ENCODE measurements at regions not wholly inside any gene's neighbourhood (a gene's known extent, or its start where the extent isn't known, plus 50 kb on each side); places are given as distances from the start of the nearest gene placed in this dataset.

DNA sequence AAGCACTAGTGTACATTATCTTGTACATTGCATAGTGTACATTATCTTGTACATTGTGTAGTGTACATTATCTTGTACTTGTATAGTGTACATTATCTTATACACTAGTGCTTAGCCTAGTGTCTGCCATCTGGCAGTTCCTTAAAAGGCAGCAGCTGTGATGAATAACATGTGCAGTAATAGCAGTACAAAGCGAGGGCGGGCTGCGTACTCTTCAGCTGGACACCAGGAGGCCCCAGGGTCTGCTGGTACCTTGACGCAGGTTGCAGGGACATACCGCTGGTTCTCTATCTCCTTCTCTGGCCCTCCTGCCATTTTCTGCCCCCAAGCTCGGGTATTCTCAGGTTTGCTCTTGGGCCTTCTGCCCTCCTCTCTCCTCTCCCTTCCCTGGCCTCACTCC, 149.6 kb downstream of the SEC16B start:
- intact Hi-C loops (cut with DNase I, micrococcal nuclease): no loop called here
- H3K4me1 ChIP-seq (ENCODE audit: low read depth): no peaks in the 10 kb centered on the region
- no peaks in the 10 kb centered on the region for H3K9me3 ChIP-seq
- ATAC-seq (no peak), DNase-seq (no peak)
- H3K36me3 ChIP-seq (ENCODE audit: low read depth): no peaks in the 10 kb centered on the region
- TF ChIP-seq, protein P1, sequence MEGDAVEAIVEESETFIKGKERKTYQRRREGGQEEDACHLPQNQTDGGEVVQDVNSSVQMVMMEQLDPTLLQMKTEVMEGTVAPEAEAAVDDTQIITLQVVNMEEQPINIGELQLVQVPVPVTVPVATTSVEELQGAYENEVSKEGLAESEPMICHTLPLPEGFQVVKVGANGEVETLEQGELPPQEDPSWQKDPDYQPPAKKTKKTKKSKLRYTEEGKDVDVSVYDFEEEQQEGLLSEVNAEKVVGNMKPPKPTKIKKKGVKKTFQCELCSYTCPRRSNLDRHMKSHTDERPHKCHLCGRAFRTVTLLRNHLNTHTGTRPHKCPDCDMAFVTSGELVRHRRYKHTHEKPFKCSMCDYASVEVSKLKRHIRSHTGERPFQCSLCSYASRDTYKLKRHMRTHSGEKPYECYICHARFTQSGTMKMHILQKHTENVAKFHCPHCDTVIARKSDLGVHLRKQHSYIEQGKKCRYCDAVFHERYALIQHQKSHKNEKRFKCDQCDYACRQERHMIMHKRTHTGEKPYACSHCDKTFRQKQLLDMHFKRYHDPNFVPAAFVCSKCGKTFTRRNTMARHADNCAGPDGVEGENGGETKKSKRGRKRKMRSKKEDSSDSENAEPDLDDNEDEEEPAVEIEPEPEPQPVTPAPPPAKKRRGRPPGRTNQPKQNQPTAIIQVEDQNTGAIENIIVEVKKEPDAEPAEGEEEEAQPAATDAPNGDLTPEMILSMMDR (IDR thresholded peaks at IDR 0.05): no peak
- no peak overlapping the region for H3K4me3 ChIP-seq

DNA sequence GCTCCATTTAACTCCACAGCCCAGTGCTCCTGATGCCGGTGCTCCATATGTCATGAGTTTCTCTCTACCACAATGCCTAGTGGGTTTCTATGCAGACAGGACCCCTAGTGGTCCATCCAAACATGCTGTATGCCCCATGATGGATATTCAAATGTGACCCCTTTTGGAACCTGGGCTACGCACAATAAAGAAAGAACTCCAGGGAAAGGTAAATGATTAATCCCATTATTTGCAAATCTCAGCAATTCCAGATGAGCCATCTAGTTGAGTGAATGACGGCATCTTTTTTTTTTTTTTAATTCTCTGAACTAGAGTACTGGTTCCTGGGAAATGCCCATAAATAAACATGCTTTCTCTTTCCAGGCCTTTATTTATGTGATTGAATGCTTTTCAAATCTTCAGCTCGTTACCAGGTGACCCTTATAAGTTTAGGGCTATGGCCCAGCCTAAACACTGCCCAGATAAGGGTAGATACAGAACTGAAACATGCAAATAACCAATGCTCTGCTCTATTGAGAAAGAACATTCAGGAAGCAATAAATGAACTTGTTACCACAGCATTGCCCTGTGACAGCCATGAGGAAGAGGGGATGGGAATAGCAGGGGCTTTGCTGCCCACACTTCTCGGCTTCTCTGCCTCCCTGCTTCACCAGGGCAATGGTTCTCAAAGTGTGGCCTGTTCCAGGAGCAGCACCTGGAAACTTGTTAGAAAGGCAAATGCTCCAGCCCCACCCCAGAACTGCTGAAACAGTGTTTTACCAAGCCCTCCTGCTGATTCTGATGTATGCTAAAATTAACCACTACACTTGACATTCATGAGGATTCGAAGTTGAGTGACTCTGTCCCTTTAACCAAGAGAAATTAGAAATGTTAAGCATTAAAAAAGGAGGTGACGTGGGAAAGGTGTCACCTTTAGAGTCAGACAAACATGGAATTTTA, 151.7 kb downstream of the SEC16B start:
- peak; percentile 37 for ATAC-seq
- DNase-seq: no peak
- intact Hi-C loops (cut with DNase I, micrococcal nuclease): no loop called here

DNA sequence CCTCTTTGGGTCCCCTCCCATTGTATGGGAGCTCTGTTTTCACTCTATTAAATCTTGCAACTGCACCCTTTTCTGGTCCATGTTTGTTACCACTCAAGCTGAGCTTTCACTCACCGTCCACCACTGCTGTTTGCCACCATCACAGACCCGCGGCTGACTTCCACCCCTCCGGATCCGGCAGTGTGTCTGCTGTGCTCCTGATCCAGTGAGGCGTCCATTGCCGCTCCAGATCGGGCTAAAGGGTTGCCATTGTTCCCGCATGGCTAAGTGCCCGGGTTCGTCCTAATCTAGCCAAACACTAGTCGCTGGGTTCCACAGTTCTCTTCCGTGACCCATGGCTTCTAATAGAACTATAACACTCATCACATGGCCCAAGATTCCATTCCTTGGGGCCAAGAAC, 157.2 kb downstream of the SEC16B start:
- Histone ChIP-seq H3K4me1 (ENCODE audit: low read depth) (no peaks in the 10 kb centered on the region), H3K4me3 (no peak overlapping the region), H3K9me3 (no peaks in the 10 kb centered on the region), H3K36me3 (ENCODE audit: low read depth) (no peaks in the 10 kb centered on the region)
- TF ChIP-seq, protein P1 (IDR thresholded peaks at IDR 0.05): no peak
- DNase-seq: no peak
- intact Hi-C loops (cut with DNase I, micrococcal nuclease): no loop called here
- ATAC-seq: no peak

More for the DNA sequence above, 151.7 kb downstream of the SEC16B start:
- no peaks in the 10 kb centered on the region for H3K36me3 ChIP-seq (ENCODE audit: low read depth)
- H3K4me1 ChIP-seq (ENCODE audit: low read depth): no peaks in the 10 kb centered on the region
- TF ChIP-seq, protein P1 (IDR thresholded peaks at IDR 0.05): no peak
- no peak overlapping the region for H3K4me3 ChIP-seq
- no peaks in the 10 kb centered on the region for H3K9me3 ChIP-seq

DNA sequence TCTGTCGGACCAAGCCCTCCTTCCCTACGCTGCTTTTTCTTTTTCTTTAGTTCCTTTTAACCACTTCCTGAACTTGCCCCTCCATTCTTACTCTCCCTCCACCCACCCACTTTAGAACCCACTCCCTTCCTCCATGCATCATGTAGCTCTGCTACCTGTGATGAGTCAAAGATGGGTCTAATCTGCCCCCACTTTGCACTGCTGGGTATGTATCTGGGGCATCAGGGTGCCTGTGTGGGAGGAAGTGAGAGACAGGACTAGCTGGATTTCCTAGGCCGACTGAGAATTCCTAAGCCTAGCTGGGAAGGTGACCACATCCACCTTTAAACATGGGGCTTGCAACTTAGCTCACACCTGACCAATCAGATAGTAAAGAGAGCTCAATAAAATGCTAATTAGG, 157.7 kb downstream of the SEC16B start:
- ATAC-seq: no peak

DNA sequence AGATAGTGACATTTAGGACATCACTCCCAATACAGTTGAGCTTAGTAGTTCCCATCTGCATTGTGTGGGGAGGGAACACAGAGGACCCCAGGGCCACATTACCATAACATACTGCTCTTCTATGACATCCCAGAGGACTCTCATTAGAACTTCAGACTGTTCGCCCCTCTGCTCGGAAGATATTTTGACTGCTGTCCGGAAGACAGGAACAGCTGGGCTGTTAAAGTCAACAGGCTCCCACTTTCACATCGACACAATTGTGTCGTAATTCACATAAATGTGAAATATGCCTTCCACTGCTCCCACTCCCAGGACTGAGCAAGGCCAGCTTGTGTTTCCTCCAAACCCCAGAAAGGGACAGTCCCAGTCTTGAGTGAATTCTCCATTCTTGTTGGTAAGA, 158.4 kb downstream of the SEC16B start:
- DNase-seq: no peak
- H3K4me3 ChIP-seq: no peak overlapping the region
- no peak for ATAC-seq

More for the DNA sequence above, 157.7 kb downstream of the SEC16B start:
- no peak for DNase-seq
- H3K4me1 ChIP-seq (ENCODE audit: low read depth): no peaks in the 10 kb centered on the region
- H3K9me3 ChIP-seq: no peaks in the 10 kb centered on the region
- TF ChIP-seq, protein P1 (IDR thresholded peaks at IDR 0.05): no peak
- intact Hi-C loops (cut with DNase I, micrococcal nuclease): no loop called here
- no peaks in the 10 kb centered on the region for H3K36me3 ChIP-seq (ENCODE audit: low read depth)
- no peak overlapping the region for H3K4me3 ChIP-seq

More for the DNA sequence above, 158.4 kb downstream of the SEC16B start:
- no peaks in the 10 kb centered on the region for H3K9me3 ChIP-seq
- H3K4me1 ChIP-seq (ENCODE audit: low read depth): no peaks in the 10 kb centered on the region
- TF ChIP-seq, protein P1 (IDR thresholded peaks at IDR 0.05): no peak
- intact Hi-C loops (cut with DNase I, micrococcal nuclease): no loop called here
- H3K36me3 ChIP-seq (ENCODE audit: low read depth): no peaks in the 10 kb centered on the region
